NT2/D1 (cell line): ENCODE measurements at regions not wholly inside any gene's neighbourhood (a gene's known extent, or its start where the extent isn't known, plus 50 kb on each side); places are given as distances from the start of the nearest gene placed in this dataset.

Experiments used
- DNase-seq: peaks from one replicate; pipeline ENCODE4 v3.0.0-alpha.2; 2011; ENCODE audit warnings: low read depth, low spot score
- H3K27me3 ChIP-seq: 2 replicates; pipeline ENCODE4 v1.6.0; 2011; ENCODE audit warnings: mild to moderate bottlenecking; ENCODE audit not compliant: insufficient read length, insufficient read depth
- H3K36me3 ChIP-seq: 2 replicates; pipeline ENCODE4 v1.6.1; 2011; ENCODE audit warnings: mild to moderate bottlenecking, low read length, mixed read lengths; ENCODE audit not compliant: insufficient read depth, insufficient read length
- H3K4me1 ChIP-seq: 2 replicates; pipeline ENCODE4 v1.5.1; 2011; ENCODE audit not compliant: insufficient read depth, insufficient read length
- H3K4me3 ChIP-seq: 2 replicates; pipeline ENCODE4 v1.5.1; 2011; ENCODE audit warnings: low read depth; ENCODE audit not compliant: insufficient read length
- H3K9ac ChIP-seq: 2 replicates; pipeline ENCODE4 v1.6.0; 2011; ENCODE audit warnings: low read depth; ENCODE audit not compliant: insufficient read length
- H3K9me3 ChIP-seq: 2 replicates; pipeline ENCODE4 v1.5.1; 2011; ENCODE audit warnings: mild to moderate bottlenecking, low read length; ENCODE audit not compliant: insufficient read depth
- SUZ12 ChIP-seq: IDR thresholded peaks from 2 replicates; pipeline ENCODE4 v1.6.1; 2011; ENCODE audit not compliant: insufficient read length, insufficient read depth; ENCODE audit errors: extremely low read depth
- YY1 ChIP-seq: IDR thresholded peaks from 2 replicates; pipeline ENCODE4 v1.6.1; 2011; ENCODE audit not compliant: insufficient read length, insufficient read depth
- ZNF274 ChIP-seq: IDR thresholded peaks from 2 replicates; pipeline ENCODE4 v1.6.1; 2011; ENCODE audit warnings: mild to moderate bottlenecking, low read depth, low read length

DNA sequence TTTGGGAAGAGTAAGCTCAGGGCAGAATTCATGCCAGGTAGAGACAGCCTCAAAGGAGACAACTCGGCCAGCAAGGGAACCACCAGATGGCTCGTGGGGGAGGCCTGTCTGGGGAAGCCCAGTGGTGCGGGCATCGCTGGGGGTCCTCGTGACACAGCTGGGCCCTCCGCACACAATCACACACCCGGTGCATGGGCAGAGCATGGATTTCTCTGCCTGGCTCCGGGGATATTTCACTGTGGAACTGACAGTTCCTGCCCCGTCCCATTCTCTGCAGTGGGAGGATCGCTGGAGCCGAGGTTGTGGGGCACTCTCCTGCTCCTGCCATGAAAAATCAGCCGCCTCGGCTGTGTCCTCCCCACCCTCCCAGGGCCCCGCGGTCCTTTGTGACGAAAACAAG lies 108.0 kb downstream of the CRYAA start:
- Histone ChIP-seq H3K4me3 (no peak overlapping the region), H3K36me3 (no peaks in the 10 kb centered on the region), H3K9me3 (no peaks in the 10 kb centered on the region), H3K9ac (no peak overlapping the region), H3K27me3 (peaks cover 5% of the 10 kb centered on the region), H3K4me1 (peaks cover 35% of the 10 kb centered on the region)
- TF ChIP-seq ZNF274, result no peak
- TF ChIP-seq SUZ12, result no peak
- no peak for TF ChIP-seq YY1
- DNase-seq, result no peak

DNA sequence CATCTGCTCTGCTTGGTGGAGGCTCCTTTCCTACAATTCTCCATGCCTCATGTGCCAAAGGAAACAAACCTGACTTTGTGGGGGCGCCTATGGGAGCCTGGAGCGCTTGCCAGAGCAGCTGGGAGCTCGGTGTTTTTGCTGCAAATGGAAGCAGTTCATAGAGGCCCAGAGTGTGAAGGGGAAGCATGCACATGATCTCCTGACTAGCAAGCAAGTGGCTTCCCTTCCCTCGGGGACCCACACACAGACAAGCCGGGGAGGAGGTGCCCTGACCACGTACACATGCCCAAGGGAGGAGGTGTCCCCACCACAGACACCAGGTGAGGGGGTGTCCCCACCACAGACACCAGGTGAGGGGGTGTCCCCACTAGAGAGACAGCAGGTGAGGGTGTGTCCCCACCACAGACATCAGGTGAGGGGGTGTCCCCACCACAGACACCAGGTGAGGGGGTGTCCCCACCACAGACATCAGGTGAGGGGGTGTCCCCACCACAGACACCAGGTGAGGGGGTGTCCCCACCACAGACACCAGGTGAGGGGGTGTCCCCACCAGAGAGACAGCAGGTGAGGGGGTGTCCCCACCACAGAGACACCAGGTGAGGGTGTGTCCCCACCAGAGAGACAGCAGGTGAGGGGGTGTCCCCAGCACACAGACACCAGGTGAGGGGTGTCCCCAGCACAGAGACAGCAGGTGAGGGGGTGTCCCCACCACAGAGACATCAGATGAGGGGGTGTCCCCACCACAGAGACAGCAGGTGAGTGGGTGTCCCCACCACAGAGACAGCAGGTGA lies 106.8 kb downstream of the CRYAA start:
- no peak for DNase-seq
- Histone ChIP-seq H3K36me3 (no peaks in the 10 kb centered on the region), H3K4me1 (peaks cover 32% of the 10 kb centered on the region)

DNA sequence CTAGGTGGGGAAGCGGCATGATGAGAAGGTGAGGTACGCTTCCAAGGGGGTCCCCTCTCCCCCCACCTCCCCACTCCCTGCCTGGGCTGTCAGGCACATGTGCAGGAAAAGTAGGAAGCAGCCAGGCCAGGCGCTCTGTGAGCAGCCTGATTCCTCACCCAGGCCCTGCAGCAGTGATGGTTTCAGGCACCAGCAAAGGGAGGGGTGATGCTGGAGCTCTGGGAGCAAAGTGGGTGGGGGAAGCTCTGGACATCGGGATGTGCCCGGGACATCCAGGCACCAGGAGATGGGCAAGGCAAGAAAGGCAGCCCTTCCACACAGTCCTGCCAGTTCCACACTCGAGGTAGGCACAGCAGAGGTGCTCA lies 106.1 kb downstream of the CRYAA start:
- H3K4me3 ChIP-seq, result no peak overlapping the region
- no peak for DNase-seq
- no peaks in the 10 kb centered on the region for H3K9me3 ChIP-seq
- no peak for TF ChIP-seq SUZ12
- TF ChIP-seq ZNF274, result no peak
- TF ChIP-seq YY1, result no peak
- H3K9ac ChIP-seq, result no peak overlapping the region
- no peaks in the 10 kb centered on the region for H3K36me3 ChIP-seq
- peaks cover 5% of the 10 kb centered on the region for H3K27me3 ChIP-seq
- H3K4me1 ChIP-seq, result peaks cover 32% of the 10 kb centered on the region

More for the DNA sequence above, 106.8 kb downstream of the CRYAA start:
- no peaks in the 10 kb centered on the region for H3K9me3 ChIP-seq
- H3K27me3 ChIP-seq, result peaks cover 5% of the 10 kb centered on the region
- H3K4me3 ChIP-seq, result no peak overlapping the region
- TF ChIP-seq YY1, result no peak
- no peak for TF ChIP-seq ZNF274
- TF ChIP-seq SUZ12, result no peak
- H3K9ac ChIP-seq, result no peak overlapping the region

- peaks cover 34% of the 10 kb centered on the region for H3K4me1 ChIP-seq
- no peak for TF ChIP-seq SUZ12
- TF ChIP-seq YY1, result no peak
- TF ChIP-seq ZNF274, result no peak
- H3K27me3 ChIP-seq, result peaks cover 5% of the 10 kb centered on the region
- DNase-seq, result no peak
- no peaks in the 10 kb centered on the region for H3K36me3 ChIP-seq
- H3K9ac ChIP-seq, result peak overlapping the region; percentile 42
- no peak overlapping the region for H3K4me3 ChIP-seq
- no peaks in the 10 kb centered on the region for H3K9me3 ChIP-seq
Observed at GRCh38 chr21:43274022-43274945, 105.5 kb downstream of the CRYAA start.

GRCh38 chr21:43273708-43274021 lies 104.9 kb downstream of the CRYAA start:
- TF ChIP-seq YY1 (no peak), SUZ12 (no peak), ZNF274 (no peak)
- DNase-seq, result no peak
- no peak overlapping the region for H3K9ac ChIP-seq
- H3K4me3 ChIP-seq, result no peak overlapping the region
- no peaks in the 10 kb centered on the region for H3K9me3 ChIP-seq
- H3K36me3 ChIP-seq, result no peaks in the 10 kb centered on the region
- peaks cover 30% of the 10 kb centered on the region for H3K4me1 ChIP-seq
- H3K27me3 ChIP-seq, result peaks cover 5% of the 10 kb centered on the region

DNA sequence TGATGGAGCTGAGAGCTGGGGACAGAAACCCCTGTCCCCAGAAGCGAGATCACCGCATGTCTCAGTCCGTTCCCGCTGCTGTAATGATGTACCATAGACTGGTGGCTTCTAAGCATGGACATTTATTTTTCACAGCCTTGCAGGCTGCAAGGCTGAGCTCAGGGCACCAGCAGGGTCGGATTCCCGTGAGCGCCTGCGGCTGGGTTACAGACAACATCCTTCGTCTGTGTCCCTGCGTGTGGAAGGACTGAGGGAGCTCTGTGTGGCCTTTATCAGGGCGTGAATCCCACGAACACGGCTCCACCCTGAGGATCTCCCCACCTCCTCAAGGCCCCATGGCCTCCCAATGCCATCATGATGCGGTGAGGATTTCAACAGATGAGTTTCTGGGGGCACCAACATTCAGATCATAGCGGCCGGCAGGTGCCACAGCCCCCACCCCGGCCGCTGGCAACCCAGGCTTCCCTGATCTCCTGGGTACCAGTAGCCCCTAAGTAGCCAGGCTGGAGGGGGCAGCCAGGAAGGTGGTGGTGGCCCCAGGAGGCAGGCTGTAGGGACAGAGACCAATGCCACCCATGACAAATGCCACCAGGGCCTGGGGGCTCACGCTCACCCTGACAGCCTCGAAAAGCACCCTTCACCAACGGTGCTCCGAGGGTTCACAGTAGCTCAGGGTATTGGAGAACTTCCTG lies 104.4 kb downstream of the CRYAA start:
- TF ChIP-seq ZNF274, result no peak
- no peak for TF ChIP-seq YY1
- no peak for TF ChIP-seq SUZ12
- Histone ChIP-seq H3K4me1 (peaks cover 25% of the 10 kb centered on the region), H3K4me3 (no peak overlapping the region), H3K27me3 (peaks cover 3% of the 10 kb centered on the region), H3K9ac (no peak overlapping the region), H3K9me3 (no peaks in the 10 kb centered on the region), H3K36me3 (no peaks in the 10 kb centered on the region)
- DNase-seq, result no peak
